ENCODE measurements at regions not wholly inside any gene's neighbourhood (a gene's known extent, or its start where the extent isn't known, plus 50 kb on each side); places are given as distances from the start of the nearest gene placed in this dataset.
"Not testable (repeated sequence)": the region's sequence is repeated elsewhere in the genome, so short reads cannot be mapped to it uniquely, and the experiment has no call there.

DNA sequence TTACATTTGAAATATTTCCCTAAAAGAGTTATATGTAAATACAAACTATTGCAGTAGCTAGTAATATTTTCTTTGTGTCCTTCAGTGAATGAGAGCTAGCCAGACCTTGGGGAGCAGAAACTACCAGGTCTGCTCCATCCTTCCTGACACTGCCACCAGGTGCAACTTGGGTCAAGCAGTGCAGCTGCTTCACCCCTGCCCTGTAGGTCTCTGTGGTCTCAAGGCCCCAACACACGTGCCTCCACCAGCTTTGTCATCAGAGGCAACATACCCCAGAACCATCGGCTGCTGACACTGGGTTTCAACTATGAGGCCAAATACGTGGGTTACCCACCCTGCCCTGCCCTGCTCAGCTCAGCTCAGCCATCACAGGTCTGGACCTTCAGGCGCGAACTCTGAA is 181.6 kb downstream of the FCRL5 start:
- no peak overlapping the region for H3K4me3 ChIP-seq (ENCODE audit: low read depth, low read length)
- DNase-seq (ENCODE audit: low read depth): no peak
- TF ChIP-seq, protein P1, sequence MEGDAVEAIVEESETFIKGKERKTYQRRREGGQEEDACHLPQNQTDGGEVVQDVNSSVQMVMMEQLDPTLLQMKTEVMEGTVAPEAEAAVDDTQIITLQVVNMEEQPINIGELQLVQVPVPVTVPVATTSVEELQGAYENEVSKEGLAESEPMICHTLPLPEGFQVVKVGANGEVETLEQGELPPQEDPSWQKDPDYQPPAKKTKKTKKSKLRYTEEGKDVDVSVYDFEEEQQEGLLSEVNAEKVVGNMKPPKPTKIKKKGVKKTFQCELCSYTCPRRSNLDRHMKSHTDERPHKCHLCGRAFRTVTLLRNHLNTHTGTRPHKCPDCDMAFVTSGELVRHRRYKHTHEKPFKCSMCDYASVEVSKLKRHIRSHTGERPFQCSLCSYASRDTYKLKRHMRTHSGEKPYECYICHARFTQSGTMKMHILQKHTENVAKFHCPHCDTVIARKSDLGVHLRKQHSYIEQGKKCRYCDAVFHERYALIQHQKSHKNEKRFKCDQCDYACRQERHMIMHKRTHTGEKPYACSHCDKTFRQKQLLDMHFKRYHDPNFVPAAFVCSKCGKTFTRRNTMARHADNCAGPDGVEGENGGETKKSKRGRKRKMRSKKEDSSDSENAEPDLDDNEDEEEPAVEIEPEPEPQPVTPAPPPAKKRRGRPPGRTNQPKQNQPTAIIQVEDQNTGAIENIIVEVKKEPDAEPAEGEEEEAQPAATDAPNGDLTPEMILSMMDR (conservative IDR thresholded peaks at IDR 0.05; ENCODE audit: low read depth, low read length): no peak

DNA sequence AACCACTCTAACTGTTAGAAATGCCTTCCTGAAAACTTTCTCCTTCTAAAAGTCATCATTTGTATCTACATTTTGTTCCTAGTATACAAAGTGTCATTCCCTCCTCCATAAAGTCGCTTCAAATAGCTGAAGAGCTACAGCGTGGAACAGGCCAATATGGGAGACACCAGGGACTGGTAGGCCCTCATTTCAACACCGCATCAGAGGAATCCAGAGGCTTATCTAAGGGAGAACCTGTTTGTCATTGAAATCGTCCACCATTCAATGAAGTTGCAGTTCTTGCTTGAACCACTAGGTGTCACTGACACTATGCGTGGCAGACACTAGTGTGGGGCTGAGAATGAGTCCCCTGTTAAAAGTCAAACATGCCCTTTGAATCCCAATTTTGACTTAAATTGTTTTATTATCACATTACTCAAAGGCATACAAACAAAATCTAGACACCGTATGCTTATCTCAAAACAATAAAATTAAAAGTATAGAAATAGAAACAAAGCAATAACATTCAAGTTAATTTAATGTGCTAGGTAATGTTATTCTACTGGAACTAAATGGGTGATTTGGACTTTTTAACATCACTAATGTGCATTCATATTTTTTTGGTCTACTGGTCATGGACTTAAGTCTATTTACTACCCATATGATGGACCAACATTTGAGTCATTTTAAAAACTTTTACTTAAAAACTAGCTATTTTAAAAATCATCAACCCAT is 182.3 kb downstream of the FCRL5 start:
- peak; percentile 71 for DNase-seq (ENCODE audit: low read depth)
- no peak overlapping the region for H3K4me3 ChIP-seq (ENCODE audit: low read depth, low read length)
- TF ChIP-seq, protein P1 (conservative IDR thresholded peaks at IDR 0.05; ENCODE audit: low read depth, low read length): peak; percentile 85

DNA sequence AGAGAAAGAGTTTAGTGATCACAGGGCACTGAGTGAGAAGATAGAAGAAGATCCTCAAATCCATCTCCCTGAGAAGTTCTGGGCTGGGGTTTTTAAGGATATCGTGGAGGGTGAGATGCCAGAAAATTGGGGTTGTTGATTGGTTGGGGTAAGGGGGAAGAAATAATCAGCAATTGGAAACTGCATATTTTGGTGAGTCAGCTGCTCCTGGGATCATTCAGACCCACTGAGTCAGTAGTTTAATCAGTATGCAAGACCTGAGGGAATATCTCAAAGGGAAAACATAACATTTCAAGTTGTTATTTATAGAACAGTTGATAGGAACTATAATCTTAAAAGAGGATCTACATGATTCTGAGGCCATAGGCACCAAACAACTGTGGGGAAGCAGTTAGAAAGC is 183.4 kb downstream of the FCRL5 start:
- DNase-seq (ENCODE audit: low read depth); H3K4me3 ChIP-seq (ENCODE audit: low read depth, low read length): not testable (repeated sequence)

DNA sequence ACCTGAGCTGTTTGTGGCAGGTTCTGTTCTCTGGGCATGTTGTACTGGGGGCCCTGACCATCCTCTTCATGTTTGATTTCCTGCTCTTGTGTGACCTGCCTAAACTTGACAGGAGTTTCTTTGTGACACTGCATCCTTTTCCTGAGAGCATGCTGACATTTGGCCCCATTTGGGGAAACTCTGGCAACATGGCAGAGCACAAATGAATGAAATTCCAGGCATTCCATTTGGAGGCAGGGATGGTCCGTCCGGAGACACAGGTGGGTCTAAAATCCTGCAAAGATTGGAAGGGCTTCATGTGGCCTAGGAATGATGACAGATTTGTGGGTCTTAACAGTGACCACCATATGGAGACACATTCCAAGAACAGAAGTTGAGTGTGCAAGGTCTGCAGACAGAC is 184.0 kb downstream of the FCRL5 start:
- TF ChIP-seq, protein P1 (conservative IDR thresholded peaks at IDR 0.05; ENCODE audit: low read depth, low read length): no peak
- no peak for DNase-seq (ENCODE audit: low read depth)
- no peak overlapping the region for H3K4me3 ChIP-seq (ENCODE audit: low read depth, low read length)

DNA sequence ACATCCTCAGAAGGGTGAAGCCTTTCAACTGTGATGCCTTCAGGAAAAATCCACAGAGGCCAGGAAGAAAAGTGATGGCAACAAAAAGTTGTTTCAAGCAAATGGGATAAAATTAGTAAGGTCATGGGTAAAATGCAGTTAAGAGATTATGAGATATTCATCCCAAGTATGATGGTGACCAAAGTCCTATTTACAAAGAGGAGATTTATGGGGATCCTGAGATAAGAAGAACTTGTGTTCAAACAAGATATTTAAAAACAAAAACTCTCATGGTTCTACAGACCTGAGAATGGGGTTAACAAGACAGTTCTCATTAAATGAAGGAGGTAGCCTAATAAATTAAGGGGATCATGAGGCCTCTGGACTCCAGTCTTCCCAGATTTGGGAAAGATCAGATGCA is 184.4 kb downstream of the FCRL5 start:
- TF ChIP-seq, protein P1 (conservative IDR thresholded peaks at IDR 0.05; ENCODE audit: low read depth, low read length): no peak
- H3K4me3 ChIP-seq (ENCODE audit: low read depth, low read length): no peak overlapping the region
- no peak for DNase-seq (ENCODE audit: low read depth)

DNA sequence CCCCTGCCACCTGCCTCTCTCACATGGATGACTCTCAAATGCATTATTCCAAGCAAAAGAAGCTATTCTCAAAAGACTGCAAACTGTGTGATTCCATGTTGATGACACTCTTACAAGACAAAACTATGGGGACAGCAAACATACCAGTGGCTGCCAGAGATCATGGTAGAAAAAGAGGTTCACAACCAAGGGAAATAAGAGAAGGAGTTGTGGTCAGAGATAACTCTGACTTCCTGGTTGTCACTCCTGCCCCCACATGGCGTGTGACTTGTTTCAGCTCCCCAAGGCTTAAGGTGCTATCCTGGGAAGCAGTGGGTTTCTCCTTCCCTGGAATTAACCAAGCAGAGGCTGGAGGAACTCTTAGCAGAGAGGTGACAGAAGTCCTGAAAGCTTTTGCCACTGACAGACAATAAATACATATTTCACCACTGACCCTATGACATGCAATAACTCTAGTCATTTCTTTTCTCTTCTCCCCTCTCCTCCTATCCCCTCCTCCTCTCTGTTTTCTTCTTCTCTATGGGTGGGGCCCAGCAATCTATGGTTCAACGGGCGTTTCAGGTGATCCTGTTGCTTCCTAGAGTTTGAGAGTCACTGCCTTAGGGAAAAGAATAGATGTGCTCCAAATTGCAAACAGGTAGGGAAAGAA is 185.1 kb downstream of the FCRL5 start:
- TF ChIP-seq, protein P1 (conservative IDR thresholded peaks at IDR 0.05; ENCODE audit: low read depth, low read length): no peak
- no peak overlapping the region for H3K4me3 ChIP-seq (ENCODE audit: low read depth, low read length)
- no peak for DNase-seq (ENCODE audit: low read depth)

DNA sequence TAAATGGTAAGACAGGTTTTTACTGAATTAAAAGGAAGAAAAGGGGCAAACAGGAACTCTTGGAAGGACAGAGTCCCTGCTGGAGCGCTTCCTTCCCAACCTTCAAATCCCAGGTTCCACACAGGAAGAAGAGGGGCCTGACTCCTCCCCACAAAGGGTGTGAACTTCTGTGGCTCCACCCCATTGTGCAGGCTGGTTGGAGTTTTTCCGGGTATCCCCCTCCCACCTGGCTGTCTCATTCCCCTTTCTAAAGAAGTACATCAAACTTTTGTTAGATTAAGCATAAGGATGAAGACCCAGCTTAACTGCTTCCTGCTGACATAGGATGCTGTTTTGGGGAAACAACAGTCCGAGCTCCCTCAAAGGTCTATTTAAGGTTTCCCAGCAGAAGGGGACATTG is 187.7 kb downstream of the FCRL5 start:
- DNase-seq (ENCODE audit: low read depth): no peak
- TF ChIP-seq, protein P1 (conservative IDR thresholded peaks at IDR 0.05; ENCODE audit: low read depth, low read length): no peak
- H3K4me3 ChIP-seq (ENCODE audit: low read depth, low read length): no peak overlapping the region

All from choroid plexus epithelial cell (primary cell).